ENCODE measurements at regions not wholly inside any gene's neighbourhood (a gene's known extent, or its start where the extent isn't known, plus 50 kb on each side); places are given as distances from the start of the nearest gene placed in this dataset.

GRCh38 chr18:77448046-77448445 is 198.4 kb downstream of the GALR1 start:
- no peak for FAIRE-seq

- no peak for FAIRE-seq
Measured at GRCh38 chr18:77455004-77455403, 205.4 kb downstream of the GALR1 start.

GRCh38 chr18:77457681-77458080 is 208.0 kb downstream of the GALR1 start:
- no peak for FAIRE-seq

GRCh38 chr18:77461062-77461688 is 211.5 kb downstream of the GALR1 start:
- FAIRE-seq, result no peak

GRCh38 chr18:77464917-77465316 is 215.3 kb downstream of the GALR1 start:
- FAIRE-seq, result no peak

- no peak for FAIRE-seq
Measured at GRCh38 chr18:77466890-77467289, 217.2 kb downstream of the GALR1 start.

GRCh38 chr18:77469131-77469530 is 219.5 kb downstream of the GALR1 start:
- FAIRE-seq, result no peak

- FAIRE-seq, result no peak
Measured at GRCh38 chr18:77470569-77471413, 221.1 kb downstream of the GALR1 start.

- FAIRE-seq, result no peak
Measured at GRCh38 chr18:77472509-77472908, 222.9 kb downstream of the GALR1 start.

GRCh38 chr18:77478646-77479442 is 229.2 kb downstream of the GALR1 start:
- FAIRE-seq, result no peak

- no peak for FAIRE-seq
Measured at GRCh38 chr18:77481541-77481940, 231.9 kb downstream of the GALR1 start.

- FAIRE-seq, result no peak
Measured at GRCh38 chr18:77482190-77483085, 232.8 kb downstream of the GALR1 start.

- no peak for FAIRE-seq
Measured at GRCh38 chr18:77486985-77487384, 237.3 kb downstream of the GALR1 start.

- no peak for FAIRE-seq
Measured at GRCh38 chr18:77487951-77488740, 238.5 kb downstream of the GALR1 start.

GRCh38 chr18:77495079-77495478 is 245.4 kb downstream of the GALR1 start:
- FAIRE-seq, result no peak

- no peak for FAIRE-seq
Measured at GRCh38 chr18:77495982-77496690, 246.5 kb downstream of the GALR1 start.

- no peak for FAIRE-seq
Measured at GRCh38 chr18:77501266-77501665, 251.6 kb downstream of the GALR1 start.

- FAIRE-seq, result peak; percentile 57
Measured at GRCh38 chr18:77505499-77505898, 255.9 kb downstream of the GALR1 start.

GRCh38 chr18:77512152-77512551 is 262.5 kb downstream of the GALR1 start:
- FAIRE-seq, result no peak

- FAIRE-seq, result no peak
Measured at GRCh38 chr18:77517901-77518300, 268.3 kb downstream of the GALR1 start.

GRCh38 chr18:77520767-77521166 is 271.1 kb downstream of the GALR1 start:
- FAIRE-seq, result no peak
